ENCODE measurements at regions not wholly inside any gene's neighbourhood (a gene's known extent, or its start where the extent isn't known, plus 50 kb on each side); places are given as distances from the start of the nearest gene placed in this dataset.

DNA sequence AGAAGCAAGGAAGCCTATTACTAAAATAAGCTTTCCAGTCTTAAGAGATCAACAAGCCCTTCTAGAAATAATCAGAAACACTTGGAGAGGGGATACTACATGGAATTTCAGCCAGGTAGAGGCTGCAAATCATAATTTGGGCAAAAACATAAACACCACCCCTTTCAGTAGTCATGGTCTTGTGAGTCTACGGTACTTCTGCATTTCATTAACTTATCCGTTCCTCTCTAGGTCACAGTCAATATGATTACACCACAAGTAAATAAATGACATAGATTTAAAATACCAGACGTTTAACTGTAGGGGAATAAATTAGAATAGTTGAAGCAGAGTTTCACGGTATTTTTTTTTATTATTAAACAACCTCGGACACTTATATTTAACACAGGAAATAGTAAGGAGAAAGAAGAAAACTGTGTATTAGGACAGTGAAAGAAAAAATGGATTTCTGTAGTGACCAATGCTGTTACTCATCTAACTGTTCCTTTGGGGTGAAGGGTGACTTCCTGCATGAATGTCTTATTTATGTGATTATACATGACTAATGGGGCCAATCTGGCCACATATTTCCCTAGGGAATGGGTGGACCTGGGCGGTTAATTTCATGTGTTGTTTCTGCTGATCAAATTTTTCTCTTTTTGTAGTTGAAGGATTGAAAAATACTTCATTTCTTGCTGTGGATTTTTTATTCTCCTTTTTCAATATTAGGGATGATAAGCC, 456.6 kb upstream of the UBE2E3 start:
- DNase-seq, result no peak

DNA sequence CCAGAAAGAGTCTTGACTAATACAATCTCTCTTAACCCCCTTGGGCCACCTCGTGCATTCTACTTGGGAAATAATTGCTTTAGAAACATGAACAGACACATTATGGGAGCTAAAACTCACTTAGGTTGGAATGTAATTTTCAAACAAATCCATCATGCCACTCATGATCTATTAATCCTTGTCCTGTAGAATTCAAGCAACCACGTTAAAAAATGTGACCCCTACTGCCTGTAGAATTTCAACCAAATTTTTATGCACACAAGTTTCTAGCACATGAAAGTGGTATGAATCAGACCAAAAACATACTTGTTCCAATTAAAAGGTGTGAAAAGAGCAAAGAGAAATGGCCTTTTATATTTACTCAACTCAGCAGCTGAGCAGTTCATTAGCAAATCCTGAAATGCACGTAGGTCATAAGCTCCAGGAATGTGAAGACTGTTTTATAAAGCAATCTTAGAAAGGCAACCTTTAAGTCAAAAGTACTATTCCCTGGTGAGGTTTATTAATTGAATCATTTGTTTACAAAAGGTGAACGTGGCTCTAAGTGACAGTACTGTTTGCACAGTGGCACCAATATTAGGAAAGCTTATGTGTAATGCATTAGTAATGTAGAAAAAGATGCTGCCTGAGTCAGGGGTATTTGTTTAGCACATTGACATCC, 459.4 kb upstream of the UBE2E3 start:
- peak; percentile 11 for DNase-seq

DNA sequence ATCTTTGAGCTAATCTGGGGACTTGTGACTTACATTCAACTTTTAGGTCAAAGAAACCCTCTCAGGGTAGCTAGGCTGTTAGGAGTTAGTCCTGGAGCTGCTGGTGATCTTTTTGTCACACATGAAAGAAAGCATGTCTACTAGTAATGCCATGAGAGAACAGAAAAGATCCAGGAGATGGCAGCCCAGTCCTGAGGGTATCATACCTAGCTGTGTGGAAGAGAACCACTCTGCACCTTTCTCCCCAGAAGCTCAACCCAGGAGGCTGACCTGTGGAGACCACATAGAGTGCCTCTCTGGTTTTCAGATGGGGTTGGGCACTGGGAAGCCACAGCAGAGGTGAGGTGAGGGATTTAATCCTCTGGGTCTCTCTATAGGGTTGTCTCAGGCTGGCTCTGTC, 460.2 kb upstream of the UBE2E3 start:
- DNase-seq, result no peak

DNA sequence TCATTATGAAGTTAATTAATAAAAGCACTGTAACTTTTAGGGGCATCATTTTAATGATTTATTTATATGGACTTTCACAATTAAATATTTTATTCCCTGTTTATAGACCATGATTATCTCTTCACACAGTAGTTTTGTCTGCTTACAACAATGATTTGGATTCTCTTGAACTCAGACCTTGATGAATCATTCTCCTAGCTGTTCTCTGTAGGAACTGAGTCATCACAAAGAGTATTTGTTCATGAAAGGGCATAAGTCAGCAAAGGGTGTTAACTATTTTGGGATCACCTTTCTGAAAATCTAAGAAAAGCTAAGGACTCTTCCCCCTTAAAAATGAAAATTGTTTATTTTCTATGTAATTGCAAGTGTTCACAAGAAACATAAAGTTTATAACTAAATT, 461.1 kb upstream of the UBE2E3 start:
- DNase-seq, result no peak

DNA sequence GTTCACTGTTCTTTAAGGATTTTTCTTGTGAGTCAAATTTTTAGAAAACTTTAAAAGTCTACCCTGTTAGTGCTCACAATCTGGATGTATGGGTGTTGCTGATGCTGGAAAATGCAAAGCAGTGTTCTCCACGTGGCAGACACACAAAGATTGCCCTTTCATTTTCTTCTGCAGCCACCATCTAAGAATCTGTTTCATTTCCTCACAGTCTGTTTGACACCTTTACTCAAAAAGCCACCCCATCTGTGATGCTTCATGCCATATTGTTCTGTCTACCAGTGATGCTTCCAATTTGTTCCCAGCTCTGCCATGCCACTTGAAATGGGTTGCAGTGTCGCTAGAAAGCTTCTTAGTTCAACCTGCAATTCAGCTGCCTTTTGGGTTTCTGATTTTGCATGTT, 464.2 kb upstream of the UBE2E3 start:
- DNase-seq, result no peak

DNA sequence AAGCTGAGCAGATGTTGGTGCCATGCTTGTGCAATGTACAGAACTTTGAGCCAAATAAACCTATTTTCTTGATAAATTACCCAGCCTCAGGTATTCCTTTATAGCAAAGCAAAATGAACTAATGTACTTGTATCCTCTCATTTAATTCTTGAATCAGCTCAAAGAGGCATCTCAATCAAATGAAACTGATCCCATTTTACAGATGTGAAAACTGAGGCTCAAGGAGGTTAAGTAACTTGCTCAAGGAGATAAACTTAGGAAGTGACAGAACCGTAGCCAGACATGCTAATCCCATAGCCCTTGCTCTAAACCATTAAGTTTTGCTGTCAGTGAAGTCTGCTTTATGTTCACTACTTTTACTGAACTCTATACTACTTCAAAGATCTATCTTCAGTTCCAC, 467.0 kb upstream of the UBE2E3 start:
- DNase-seq, result no peak

DNA sequence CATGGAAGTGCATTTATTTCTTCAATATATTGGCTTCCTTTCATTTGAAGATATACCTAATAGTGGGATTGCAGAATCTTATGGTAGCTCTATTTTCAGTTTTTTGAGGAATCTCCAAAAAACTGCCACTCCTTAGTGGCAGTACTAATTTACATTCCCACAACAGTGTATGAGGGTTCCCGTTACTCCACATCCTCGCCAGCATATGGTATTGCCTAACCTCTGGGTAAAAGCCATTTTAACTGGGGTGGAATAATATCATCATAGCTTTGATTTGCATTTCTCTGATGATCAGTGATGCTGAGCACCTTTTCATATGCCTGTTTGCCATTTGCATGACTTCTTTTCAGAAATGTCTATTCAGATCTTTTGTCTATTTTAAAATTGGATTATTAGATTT, 471.9 kb upstream of the UBE2E3 start:
- no peak for DNase-seq

DNA sequence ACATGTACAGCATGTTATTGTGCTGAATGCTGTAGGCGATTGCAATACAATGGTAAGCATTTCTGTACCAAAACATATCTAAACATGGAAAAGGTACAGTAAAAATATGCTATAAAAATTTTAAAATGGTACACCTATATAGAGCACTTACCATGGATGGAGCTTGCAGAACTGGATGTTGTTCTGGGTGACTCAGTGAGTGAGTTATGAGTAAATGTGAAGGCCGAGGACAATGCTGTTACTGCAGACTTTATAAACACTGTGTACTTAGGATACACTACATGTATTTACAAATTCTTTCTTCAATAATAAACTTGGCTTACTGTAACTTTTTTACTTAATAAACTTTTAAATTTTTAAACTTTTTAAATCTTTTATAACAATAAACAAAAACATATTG, 473.4 kb upstream of the UBE2E3 start:
- no peak for DNase-seq

DNA sequence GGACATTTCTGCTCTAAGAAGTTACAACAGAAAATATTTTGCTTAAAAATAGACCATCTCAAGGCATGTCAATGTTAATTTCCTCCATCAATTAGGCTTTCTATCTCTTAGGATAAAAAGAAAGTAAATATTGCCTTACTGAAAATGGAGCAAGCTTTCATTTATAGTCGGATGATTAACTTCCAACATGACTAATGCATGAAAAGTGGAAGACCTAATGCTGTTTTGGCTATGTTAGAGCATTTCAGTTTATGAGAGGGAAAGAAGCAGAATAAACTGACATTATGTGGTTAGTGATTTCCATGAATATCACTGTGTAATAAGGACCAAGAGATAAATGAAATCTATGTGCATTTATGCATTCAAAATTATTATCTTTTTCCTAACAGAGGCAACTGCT, 475.2 kb upstream of the UBE2E3 start:
- no peak for DNase-seq

DNA sequence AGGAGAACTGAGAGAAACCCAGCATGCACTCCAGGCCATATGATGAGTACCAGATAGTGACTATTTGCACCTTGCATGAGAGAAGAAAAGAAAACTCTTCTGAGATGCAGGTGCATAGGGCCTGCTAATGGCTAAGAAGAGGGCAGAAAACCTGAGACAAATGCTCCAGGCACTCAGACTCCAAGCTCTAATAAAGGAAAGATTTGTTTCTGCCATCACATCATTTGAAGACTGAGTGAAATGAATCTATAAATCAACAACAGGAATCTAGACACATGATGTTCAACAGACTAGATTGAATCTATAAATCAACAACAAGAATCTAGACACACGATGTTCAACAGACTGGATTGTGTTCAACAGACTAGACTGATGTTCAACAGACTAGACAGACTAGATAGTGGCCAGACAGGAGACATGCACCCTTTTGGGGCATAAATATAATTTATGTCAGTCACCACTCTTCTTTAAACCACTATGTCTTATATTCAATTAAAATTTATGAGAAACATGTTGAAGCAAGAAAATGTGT, 482.7 kb upstream of the UBE2E3 start:
- DNase-seq, result no peak

DNA sequence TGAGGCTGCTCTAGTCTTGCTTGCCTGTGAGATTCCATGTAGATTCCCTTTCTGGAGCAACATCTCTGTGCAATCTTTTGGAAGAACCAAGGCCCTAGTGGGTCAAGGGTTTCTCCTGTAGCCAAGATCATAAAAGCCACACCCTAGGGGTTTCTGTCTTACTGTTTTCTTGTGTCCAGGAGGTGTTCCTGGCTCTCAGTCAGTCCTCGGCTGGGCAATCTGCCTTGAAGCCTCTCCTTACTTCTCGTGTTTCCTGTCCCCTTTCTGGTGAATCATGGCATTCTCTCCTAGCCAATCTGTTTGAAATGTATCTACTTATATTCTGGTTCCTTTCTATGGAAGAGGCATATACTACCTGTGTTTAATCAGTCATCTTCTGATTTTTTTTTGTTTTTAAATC, 484.8 kb upstream of the UBE2E3 start:
- DNase-seq, result no peak

DNA sequence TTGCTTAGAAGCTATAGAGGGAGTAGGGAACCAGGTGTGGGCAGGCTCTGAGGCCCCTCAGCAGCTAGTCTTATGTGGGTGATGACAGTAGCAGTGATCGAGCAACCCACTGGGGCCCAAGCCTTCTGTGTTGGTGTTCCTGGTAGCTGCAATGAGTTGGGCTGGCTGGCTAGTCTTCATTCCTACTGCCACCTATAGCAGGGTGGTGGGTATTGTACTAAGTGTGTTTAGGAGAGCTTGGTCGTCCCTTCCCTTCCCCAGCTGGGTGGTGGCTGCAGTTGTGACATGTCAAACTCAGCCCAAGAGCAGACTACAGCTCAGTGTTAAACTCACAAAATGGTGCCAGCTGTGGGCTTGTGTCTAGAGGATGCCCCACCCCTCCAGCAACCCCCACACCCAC, 486.1 kb upstream of the UBE2E3 start:
- DNase-seq, result no peak

DNA sequence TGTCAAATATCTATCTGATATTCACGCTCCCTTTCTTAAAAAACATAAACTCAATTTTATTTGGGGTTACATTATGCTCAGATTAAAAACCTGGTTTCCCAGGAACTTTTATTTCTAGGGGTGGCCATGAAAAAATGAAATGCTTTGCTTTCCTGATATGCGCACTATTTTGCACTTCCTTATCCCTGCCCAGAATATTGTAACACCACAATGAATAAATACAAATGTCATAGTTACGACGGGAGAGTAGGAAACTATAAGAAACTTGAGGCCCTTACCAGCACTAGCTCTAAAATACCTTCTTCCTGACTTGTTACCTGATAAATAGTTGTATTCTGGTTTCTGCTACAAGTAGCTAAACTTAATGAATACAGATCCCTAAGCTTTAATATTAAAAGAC, 475.6 kb upstream of the CWC22 start:
- DNase-seq, result no peak

DNA sequence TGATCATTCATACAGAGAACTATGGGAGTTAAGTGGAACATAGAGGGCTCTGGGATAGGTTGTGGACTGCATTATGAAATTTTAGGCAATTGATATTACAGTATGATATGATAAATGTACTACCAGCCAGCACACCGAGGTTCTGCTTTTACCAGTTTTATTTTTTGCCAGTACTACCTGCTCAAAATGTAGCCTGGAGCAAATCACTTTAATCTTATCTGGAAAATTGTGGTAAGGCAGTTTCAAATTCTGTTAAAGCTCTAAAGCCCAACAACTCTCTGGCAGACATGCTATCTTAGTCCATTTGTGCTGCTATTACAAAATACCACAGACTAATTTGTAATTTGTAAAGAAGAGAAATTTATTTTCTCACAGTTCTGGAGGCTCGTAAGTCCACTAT, 474.9 kb upstream of the CWC22 start:
- no peak for DNase-seq

DNA sequence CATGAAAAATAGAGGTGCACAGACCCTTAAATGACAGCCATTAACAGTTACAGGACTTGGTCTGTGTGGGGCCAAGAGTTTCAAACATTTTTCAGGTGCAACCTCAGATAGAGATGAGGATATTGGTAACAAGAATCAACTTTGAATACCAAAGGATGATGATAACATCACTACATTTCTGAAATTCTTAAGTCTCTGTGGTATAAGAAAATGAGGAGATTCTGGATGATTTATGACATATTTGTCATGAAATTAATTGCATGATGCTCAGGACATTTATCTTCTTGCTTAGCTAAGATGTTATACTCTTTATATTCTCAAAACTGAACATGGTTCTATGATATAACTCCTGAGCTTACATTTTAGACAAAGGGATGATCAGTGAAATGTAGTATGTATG, 471.8 kb upstream of the CWC22 start:
- no peak for DNase-seq

DNA sequence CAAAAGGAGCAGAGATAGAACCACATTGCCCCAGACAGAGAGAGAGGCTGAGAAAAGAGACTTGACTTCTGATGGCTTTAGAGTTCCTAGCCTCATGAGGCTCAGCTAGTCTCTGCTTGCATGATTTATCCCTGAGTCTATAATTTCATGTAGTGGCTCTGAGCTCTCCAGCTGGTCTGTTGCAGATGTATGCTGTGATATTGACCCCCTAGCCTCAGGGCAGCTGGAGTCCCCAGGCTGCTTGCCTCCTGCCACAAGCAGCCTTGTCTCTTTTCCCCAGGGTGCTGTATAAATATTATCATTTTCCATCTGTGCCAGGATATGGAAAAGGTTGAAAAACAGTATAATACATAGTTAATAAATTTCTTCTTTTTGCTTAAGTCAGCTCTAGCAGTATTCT, 467.6 kb upstream of the CWC22 start:
- no peak for DNase-seq

DNA sequence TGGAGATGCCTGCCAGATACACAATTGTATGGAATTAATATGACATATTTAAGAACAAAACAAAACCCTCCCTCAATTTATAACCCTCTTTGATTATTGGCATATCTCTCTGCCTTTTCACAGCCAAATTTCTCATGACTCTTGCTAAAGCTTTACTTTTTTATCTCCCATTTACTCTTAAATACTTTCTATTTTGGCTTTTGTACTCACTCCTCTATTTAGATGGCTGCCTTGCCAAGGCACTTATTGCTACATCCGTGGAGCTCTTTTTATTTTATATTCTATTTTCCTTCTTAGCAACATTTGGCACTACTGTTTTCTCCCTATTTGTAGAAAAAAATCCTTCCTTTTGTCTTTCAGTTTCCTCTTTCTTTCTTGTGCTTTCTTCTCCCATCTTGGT, 466.4 kb upstream of the CWC22 start:
- DNase-seq, result no peak

DNA sequence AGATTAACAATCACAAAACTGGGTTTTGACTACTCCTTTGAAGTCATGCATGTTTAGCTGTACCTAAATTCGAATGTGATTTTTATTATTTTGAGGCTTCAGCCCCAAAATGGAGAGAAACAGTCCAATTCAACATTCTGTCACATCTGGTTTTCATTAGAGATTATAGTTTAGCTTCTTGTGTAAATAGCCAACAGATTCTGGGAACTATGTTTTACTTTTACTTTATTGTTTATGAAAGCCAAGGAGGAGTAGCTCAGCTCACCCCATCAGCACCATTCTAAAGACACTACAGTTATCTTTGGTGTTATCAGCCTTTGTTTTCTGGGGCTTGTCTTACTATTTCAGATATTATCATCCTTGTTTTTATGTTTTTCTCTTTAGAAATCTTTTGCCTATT, 465.0 kb upstream of the CWC22 start:
- DNase-seq, result no peak

DNA sequence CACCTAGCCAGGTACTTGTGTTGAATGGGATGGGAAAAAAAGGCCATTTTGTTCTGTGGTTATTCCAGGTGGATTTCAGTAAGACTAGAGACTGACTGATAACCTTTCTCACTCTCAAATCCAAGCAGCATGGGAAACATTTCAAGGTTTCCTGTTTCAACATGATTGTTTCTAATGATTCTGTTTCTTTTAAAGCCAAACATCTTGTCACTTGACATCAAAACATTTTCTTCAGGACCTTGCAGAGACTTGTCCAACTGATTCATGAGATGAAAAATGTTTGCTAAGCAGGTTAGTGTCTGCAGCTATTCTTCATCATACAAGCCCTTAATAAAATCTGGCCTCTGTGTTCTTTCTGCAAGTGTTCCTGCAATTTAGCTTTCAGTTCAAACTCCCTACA, 456.5 kb upstream of the CWC22 start:
- peak; percentile 8 for DNase-seq

DNA sequence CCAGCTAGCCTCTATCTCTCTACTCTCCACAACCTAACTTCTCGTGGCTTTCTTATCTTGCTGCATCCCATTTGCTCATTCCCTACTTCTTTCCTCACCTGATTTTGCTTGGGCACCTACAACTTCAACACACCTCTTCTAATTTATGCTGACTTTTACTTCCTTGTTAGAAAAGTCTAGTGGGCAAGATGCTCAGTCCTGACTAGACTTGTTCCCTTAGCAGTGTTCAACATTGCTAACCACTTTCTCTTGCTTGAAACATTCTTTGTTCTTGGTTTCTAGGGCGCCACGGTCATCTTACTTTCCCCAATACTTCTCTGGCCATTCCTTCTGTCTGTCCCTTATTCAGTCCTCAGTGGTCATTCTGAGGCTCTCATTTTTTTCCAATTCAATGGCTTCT, 454.7 kb upstream of the CWC22 start:
- DNase-seq, result no peak

DNA sequence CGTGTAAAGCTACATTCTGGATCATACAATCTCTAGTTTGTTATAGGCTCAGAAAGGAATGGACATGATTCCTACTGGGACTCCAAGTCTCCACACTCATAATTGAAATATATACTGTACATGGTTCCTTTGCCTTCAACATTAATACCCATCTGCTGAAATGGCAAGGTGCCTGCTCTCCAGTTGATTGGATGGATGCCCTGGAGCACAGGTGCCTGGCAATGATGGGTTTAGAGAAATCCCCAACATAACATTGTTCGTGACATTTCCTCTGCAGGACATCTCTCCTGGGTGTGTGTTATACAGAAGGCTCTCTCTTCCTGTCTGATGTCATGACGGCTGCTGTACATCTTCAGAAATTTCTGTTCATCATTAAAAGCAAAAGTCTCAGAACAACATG, 449.7 kb upstream of the CWC22 start:
- no peak for DNase-seq

DNA sequence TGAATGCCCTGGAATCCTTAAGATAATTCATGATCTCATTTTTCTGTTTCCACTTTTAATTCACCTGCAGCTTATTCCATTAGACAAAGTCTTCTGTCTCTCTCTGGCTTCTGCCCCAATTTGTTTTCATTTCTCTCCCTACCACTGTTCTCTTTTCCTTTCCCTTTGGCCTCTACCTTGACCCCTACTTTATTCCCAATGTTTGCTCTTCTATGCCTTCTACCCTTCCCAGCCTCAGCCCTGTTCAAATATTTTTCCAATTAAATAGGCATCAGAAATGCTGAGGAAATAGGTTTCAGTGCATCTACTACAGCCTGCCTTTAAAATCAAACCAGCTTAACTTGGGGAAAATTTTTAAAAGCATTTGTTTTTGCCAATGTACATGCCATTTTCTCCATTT, 443.7 kb upstream of the CWC22 start:
- no peak for DNase-seq

DNA sequence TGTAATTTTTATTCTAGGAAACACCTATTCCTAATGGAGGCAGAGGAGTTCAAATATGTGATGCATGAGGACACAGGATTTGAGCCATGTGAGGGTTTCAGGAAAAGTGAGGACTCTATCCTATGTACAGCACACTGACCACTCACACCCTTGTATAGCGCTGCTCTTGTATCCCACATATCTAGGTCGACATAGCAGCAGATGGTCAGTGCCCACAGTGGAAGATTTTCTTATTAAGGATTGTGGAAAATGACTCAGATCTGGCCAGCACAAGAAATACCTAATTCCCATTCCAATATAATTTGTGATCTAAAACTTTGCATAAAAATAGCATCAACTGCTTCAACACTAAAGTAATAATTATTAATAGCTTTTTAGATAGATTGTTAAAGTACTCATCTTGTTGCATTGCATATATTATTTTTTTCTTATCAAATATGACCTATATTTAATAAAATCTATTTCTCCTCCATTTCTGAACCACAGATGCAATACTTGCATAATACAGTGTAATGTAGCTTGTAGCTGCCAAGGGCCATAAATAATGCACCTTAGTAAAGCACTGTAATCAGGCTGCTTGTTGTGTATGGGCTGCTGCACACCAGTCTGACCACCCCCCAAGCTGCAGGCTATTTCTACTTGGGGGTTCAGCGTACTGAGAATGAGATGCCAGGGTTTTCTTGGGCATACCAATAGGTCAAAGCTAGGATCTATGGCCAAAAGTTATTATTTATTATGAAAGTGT, 442.2 kb upstream of the CWC22 start:
- DNase-seq, result no peak

DNA sequence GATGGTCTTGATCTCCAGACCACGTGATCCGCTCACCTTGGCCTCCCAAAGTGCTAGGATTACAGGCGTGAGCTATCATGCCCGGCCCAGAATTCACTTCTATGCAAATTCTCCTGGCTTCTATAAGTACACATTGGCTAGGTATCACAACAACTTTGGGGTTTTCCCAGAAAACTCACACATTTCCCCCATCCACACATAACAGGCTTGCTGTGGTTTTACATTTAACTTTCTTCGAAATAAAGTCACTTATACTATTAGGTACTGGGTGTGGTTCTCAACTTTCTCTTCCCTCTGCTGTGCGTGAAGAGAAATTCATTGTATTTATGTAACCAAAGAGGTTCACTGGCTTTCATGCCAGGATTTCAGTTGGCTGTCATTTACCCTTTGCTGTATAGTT, 439.4 kb upstream of the CWC22 start:
- no peak for DNase-seq

Data from DMS79 treated with DMSO at 0.1 percent for 48 hours (cell line).